ENCODE measurements at regions not wholly inside any gene's neighbourhood (a gene's known extent, or its start where the extent isn't known, plus 50 kb on each side); places are given as distances from the start of the nearest gene placed in this dataset.

DNA sequence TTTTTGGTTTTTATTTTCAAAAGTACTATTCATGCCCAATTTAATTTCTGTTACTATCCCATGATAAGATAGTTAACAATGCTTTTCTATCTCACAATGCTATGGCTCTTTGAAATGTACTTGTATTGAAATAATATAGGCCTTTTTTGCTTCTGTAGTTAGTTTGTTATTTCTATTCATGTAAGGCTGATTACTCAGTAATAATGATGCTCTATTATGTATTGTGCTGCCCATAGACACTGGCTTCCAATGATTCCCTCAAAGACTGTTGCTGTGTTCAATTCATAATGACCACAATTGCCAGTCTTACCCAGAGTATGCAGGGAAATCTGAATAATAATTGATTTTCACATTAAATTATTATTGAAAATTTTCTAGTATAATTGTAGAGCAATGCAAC lies 155.5 kb upstream of the POT1 start:
- no peak for TF ChIP-seq POLR2A (IDR thresholded peaks at IDR 0.05)
- TF ChIP-seq, protein P1, sequence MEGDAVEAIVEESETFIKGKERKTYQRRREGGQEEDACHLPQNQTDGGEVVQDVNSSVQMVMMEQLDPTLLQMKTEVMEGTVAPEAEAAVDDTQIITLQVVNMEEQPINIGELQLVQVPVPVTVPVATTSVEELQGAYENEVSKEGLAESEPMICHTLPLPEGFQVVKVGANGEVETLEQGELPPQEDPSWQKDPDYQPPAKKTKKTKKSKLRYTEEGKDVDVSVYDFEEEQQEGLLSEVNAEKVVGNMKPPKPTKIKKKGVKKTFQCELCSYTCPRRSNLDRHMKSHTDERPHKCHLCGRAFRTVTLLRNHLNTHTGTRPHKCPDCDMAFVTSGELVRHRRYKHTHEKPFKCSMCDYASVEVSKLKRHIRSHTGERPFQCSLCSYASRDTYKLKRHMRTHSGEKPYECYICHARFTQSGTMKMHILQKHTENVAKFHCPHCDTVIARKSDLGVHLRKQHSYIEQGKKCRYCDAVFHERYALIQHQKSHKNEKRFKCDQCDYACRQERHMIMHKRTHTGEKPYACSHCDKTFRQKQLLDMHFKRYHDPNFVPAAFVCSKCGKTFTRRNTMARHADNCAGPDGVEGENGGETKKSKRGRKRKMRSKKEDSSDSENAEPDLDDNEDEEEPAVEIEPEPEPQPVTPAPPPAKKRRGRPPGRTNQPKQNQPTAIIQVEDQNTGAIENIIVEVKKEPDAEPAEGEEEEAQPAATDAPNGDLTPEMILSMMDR (IDR thresholded peaks at IDR 0.05) = no peak

All from thyroid gland (tissue), 4 donors.